ENCODE measurements at regions not wholly inside any gene's neighbourhood (a gene's known extent, or its start where the extent isn't known, plus 50 kb on each side); places are given as distances from the start of the nearest gene placed in this dataset.

DNA sequence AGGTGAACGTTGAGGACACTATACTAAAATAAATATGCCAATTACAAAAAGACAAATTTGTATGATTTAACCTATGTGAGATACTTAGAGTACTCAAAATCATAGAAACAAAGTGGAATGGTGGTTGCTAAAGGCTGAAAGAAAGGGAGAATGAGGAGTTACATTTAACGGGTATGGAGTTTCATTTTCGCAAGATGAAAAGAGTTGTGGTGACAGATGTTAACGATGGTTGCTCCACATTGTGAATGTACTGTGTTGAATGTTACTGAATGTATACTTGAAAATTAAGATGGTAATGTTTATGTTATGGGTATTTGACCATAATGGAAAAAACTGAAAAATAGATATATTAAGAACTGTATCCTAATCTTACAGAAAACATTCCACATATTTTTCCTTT, 51.3 kb upstream of the MOCS2 start:
- no peak for TF ChIP-seq CTCF (conservative IDR thresholded peaks at IDR 0.05)
- H3K27ac ChIP-seq = no peak overlapping the region

- H3K27ac ChIP-seq = no peak overlapping the region
- TF ChIP-seq CTCF (conservative IDR thresholded peaks at IDR 0.05) = no peak
These were observed 52.3 kb upstream of the MOCS2 start for GRCh38 chr5:53161876-53162275.

- H3K27ac ChIP-seq = no peak overlapping the region
- TF ChIP-seq CTCF (conservative IDR thresholded peaks at IDR 0.05) = no peak
These were observed 55.1 kb upstream of the MOCS2 start for GRCh38 chr5:53164478-53165165.

DNA sequence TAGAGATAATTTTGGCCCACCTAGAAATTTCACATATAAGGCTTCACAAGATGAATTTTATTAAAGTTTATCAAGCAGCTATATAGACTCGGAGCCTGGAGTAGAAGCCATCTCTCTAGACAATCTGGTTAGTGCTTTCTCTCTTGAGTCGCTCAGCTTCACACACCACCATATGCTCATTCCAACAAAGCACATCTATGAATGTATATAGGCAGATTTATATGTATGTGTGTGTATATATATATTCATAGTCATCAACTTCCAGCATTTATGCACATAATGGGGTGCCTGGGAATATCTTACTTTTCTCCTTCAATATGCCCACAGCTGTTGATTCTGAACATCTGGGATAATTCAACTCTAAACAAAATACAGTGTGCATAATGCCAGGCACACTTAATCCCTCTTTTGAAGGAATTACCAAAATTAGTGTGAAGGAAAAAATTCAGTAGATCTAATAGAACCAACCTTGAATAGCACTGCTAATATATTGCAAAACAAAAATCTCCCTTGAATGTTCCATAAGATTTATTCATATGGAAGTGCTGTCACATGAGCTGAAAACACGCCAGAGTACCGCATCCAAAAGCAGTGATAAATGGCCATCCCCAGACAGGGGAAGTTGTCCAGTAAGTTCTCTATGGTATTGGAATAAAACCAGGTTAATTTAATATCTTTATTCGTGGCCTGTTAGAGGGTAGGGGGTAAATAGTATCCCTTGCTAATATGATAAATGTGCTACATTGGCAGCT, 56.0 kb upstream of the MOCS2 start:
- H3K27ac ChIP-seq = no peak overlapping the region
- no peak for TF ChIP-seq CTCF (conservative IDR thresholded peaks at IDR 0.05)

GRCh38 chr5:53166183-53166495, 56.6 kb upstream of the MOCS2 start:
- no peak for TF ChIP-seq CTCF (conservative IDR thresholded peaks at IDR 0.05)

GRCh38 chr5:53167836-53168235, 58.3 kb upstream of the MOCS2 start:
- TF ChIP-seq CTCF (conservative IDR thresholded peaks at IDR 0.05) = no peak
- H3K27ac ChIP-seq = no peak overlapping the region

More at GRCh38 chr5:53166183-53166495, 56.6 kb upstream of the MOCS2 start:
- H3K27ac ChIP-seq = no peak overlapping the region

DNA sequence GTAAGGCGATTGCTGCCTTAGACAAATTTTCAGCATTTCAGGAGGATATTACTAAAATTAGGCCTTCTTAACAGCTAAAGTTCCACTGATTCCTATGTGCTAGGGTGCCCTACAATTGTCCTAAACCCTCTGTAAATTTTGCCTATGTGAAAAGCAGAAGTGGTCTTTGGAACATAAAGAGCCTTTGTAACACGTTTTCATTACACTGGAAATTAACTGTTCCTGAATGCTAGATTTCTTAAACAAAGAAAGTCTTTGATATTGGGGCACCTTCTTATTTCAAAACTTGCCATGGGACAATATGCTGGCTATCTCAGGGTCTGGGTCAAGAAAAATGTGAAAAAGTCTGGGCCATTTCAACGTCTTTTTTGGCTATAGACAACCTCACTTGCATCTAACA, 60.4 kb upstream of the MOCS2 start:
- TF ChIP-seq CTCF (conservative IDR thresholded peaks at IDR 0.05) = no peak

More for the DNA sequence above, 60.4 kb upstream of the MOCS2 start:
- no peak overlapping the region for H3K27ac ChIP-seq

All from VCaP (cell line).